ENCODE measurements at regions not wholly inside any gene's neighbourhood (a gene's known extent, or its start where the extent isn't known, plus 50 kb on each side); places are given as distances from the start of the nearest gene placed in this dataset.

DNA sequence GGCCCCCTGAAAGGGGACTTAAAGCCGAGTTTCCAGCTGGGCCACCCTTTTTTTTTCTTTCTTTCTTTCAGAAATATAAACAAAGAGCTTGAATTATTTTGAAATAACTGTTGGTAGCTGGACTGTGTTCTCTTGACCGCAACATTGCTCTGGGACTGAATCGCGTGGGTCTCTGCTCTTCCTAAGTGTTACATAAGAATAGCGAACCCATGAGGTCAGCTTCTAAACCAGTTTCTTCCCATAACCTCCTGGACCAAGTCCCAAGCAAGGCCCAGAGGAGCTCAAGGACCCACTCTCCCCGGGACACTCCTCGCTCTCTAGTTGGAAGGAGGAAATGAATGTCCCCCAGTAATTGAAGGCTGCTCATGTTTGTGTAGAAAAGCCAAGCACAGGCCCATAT is 91.1 kb downstream of the CXCL12 start:
- no peak for DNase-seq
- no peaks in the 10 kb centered on the region for H3K9me3 ChIP-seq (ENCODE audit: severe bottlenecking)
- no peaks in the 10 kb centered on the region for H3K36me3 ChIP-seq
- peaks cover 22% of the 10 kb centered on the region for H3K27me3 ChIP-seq (ENCODE audit: insufficient read depth, low read depth, severe bottlenecking)
- H3K4me3 ChIP-seq (ENCODE audit: low read depth, low read length): no peak overlapping the region
- no peak overlapping the region for H3K27ac ChIP-seq
- TF ChIP-seq, protein P1, sequence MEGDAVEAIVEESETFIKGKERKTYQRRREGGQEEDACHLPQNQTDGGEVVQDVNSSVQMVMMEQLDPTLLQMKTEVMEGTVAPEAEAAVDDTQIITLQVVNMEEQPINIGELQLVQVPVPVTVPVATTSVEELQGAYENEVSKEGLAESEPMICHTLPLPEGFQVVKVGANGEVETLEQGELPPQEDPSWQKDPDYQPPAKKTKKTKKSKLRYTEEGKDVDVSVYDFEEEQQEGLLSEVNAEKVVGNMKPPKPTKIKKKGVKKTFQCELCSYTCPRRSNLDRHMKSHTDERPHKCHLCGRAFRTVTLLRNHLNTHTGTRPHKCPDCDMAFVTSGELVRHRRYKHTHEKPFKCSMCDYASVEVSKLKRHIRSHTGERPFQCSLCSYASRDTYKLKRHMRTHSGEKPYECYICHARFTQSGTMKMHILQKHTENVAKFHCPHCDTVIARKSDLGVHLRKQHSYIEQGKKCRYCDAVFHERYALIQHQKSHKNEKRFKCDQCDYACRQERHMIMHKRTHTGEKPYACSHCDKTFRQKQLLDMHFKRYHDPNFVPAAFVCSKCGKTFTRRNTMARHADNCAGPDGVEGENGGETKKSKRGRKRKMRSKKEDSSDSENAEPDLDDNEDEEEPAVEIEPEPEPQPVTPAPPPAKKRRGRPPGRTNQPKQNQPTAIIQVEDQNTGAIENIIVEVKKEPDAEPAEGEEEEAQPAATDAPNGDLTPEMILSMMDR (IDR thresholded peaks at IDR 0.05; ENCODE audit: low read depth, low read length): no peak

DNA sequence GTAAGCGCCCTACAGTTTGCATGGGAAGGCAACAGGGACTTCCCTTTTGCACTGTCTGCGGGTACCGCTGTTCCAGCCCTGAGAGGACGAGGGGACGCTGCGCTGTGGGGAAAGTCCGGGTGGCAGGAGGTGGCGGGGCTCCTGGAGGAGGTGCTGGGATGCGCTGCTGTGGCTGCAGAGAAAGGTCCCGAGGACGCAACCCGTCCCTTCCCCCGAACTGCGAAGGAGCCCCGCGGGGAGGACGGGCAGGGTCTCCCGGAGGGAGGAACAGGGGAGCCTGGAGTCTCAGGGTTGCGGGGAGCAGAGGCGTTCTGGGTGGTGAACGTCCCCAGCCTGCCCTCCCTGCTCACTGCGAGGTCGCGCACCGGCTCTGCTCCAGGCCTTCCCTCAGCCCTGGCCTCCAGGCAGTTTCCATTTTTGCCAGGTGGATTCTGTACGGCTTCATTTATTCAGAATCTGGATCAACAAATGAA is 91.6 kb downstream of the CXCL12 start:
- no peaks in the 10 kb centered on the region for H3K36me3 ChIP-seq
- no peaks in the 10 kb centered on the region for H3K9me3 ChIP-seq (ENCODE audit: severe bottlenecking)
- H3K4me3 ChIP-seq (ENCODE audit: low read depth, low read length): no peak overlapping the region
- TF ChIP-seq, protein P1 (IDR thresholded peaks at IDR 0.05; ENCODE audit: low read depth, low read length): no peak
- peaks cover 23% of the 10 kb centered on the region for H3K27me3 ChIP-seq (ENCODE audit: insufficient read depth, low read depth, severe bottlenecking)
- H3K27ac ChIP-seq: no peak overlapping the region
- no peak for DNase-seq

DNA sequence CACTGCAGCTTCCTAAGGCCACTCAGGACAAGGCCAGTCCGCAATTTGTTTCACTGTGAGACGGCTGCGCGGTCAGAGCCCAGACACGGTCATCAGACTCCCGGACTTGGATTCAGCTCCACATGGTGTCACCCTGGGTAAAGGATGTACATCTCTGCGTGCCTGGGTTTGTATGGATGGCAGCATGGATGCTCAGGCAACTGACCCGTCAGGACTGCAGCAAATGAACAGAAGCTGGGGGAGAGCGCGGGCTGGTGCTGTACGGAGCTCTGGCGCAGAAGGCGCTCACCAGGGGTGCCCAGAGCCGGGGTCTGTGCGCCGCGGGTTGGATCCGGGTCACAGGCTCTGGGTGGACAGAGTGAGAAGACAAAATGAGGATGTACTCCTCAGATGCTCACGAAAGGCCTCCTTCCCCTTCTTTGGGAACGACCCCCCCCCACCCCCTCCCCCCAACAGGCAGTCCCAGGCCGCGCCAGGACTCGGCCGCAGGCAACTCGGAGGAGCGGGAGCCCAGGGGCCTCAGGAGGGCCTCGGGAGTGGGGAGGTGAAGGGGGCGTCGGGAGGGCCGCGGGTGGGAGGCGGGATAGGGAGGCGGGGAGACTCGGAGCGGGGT is 92.4 kb downstream of the CXCL12 start:
- no peak overlapping the region for H3K27ac ChIP-seq
- no peaks in the 10 kb centered on the region for H3K36me3 ChIP-seq
- H3K9me3 ChIP-seq (ENCODE audit: severe bottlenecking): no peaks in the 10 kb centered on the region
- no peak overlapping the region for H3K4me3 ChIP-seq (ENCODE audit: low read depth, low read length)
- no peak for DNase-seq
- TF ChIP-seq, protein P1 (IDR thresholded peaks at IDR 0.05; ENCODE audit: low read depth, low read length): no peak
- peaks cover 28% of the 10 kb centered on the region for H3K27me3 ChIP-seq (ENCODE audit: insufficient read depth, low read depth, severe bottlenecking)

DNA sequence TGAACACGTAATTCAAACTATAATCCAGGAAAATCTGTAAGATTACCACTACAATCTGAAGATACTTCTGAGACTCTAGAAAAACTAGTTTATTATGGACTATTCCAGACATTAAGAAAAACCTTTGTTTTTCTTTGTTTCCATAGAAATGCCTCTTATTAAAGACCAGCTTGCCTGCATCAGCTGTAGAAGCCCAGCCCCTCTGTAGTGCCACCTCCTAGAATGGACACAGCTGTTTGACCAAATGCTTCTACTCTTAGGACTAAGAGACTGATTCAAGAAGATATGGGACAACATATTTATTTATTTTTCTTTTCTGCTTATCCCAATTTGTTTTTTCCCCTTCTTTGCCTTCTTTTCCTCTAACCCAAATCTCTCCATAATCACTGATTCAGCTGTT is 93.8 kb downstream of the CXCL12 start:
- no peaks in the 10 kb centered on the region for H3K9me3 ChIP-seq (ENCODE audit: severe bottlenecking)
- H3K36me3 ChIP-seq: no peaks in the 10 kb centered on the region
- H3K27me3 ChIP-seq (ENCODE audit: insufficient read depth, low read depth, severe bottlenecking): peaks cover 22% of the 10 kb centered on the region
- TF ChIP-seq, protein P1 (IDR thresholded peaks at IDR 0.05; ENCODE audit: low read depth, low read length): no peak
- DNase-seq: no peak
- no peak overlapping the region for H3K4me3 ChIP-seq (ENCODE audit: low read depth, low read length)
- H3K27ac ChIP-seq: no peak overlapping the region

DNA sequence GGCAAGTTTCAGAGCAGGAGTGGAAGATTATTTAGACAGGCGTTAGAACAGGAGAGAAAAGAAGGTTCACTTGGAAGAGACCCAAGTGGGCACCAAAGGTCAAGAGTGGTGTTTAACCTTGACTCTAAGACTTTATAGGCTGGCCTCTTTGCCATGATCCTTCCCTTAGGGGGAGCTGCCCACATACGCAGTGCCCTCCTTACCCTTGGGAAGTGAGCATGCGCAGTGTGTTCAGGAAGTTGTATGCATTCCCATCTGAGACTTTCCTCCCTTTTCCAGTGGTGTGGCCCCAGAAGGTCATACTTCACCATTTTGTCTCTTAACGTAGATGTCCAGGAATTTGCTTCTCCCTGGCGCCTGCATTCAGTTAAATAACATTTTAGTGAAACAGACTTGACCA is 95.8 kb downstream of the CXCL12 start:
- H3K9me3 ChIP-seq (ENCODE audit: severe bottlenecking): no peaks in the 10 kb centered on the region
- H3K36me3 ChIP-seq: no peaks in the 10 kb centered on the region
- H3K27ac ChIP-seq: no peak overlapping the region
- TF ChIP-seq, protein P1 (IDR thresholded peaks at IDR 0.05; ENCODE audit: low read depth, low read length): no peak
- H3K4me3 ChIP-seq (ENCODE audit: low read depth, low read length): no peak overlapping the region
- H3K27me3 ChIP-seq (ENCODE audit: insufficient read depth, low read depth, severe bottlenecking): peaks cover 27% of the 10 kb centered on the region
- no peak for DNase-seq

DNA sequence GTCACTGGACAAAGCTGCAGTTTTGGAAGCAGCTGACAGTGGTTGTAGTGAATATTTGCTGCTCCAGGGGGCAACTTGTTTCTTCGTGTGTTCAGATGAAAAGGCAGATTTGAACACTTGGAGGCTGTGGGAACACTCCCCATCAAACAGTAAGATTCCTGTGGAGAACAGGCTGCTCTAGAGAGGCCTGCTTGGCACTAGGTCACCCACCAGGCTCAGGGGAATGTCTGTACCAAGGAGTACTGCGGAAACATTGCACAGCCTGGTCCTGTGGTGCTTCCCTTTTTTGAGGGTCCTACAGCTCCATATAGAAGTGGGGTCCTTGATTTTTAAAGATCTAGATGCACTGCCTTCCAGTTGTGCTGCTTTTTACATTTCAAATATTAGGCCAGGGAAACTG is 97.5 kb downstream of the CXCL12 start:
- Histone ChIP-seq H3K36me3 (no peaks in the 10 kb centered on the region), H3K27me3 (ENCODE audit: insufficient read depth, low read depth, severe bottlenecking) (peaks cover 39% of the 10 kb centered on the region), H3K9me3 (ENCODE audit: severe bottlenecking) (no peaks in the 10 kb centered on the region), H3K27ac (no peak overlapping the region), H3K4me3 (ENCODE audit: low read depth, low read length) (no peak overlapping the region)
- DNase-seq: no peak
- TF ChIP-seq, protein P1 (IDR thresholded peaks at IDR 0.05; ENCODE audit: low read depth, low read length): no peak

Measured in WERI-Rb-1 (cell line).